Loucy (cell line): ENCODE measurements at regions not wholly inside any gene's neighbourhood (a gene's known extent, or its start where the extent isn't known, plus 50 kb on each side); places are given as distances from the start of the nearest gene placed in this dataset.

Experiments used
- EZH2phosphoT487 ChIP-seq: fragments of 200-600 bp; IDR thresholded peaks from 2 replicates; pipeline ENCODE4 v1.6.1; 2018; ENCODE audit warnings: antibody characterized with exemption, mild to moderate bottlenecking, moderate library complexity, borderline replicate concordance
- TF ChIP-seq, protein P1 (sequence below): fragments of 200-600 bp; sonication (generic); conservative IDR thresholded peaks from 2 replicates; pipeline ENCODE4 v1.5.1; 2014; ENCODE audit warnings: mild to moderate bottlenecking, antibody characterized with exemption, low read length

DNA sequence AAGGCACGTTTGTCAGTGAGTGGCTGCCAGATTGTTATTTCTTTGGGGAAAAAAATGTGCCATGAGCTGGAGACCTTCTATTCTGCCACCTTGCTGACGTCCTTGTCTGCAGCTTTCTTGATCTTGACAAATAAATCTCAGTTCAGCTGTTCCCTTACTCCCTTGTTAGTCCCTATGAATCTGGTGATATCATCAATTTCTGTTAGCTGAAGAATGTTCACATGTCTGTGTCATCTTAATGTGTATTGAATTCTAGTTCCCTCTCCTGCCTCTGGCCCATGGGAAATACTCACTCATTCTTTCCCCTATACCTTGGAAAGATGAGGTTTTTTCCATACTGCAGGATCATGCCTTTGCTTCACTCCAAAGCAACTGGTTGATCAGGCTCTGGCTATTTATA is 649.9 kb upstream of the API5 start:
- TF ChIP-seq, protein P1, sequence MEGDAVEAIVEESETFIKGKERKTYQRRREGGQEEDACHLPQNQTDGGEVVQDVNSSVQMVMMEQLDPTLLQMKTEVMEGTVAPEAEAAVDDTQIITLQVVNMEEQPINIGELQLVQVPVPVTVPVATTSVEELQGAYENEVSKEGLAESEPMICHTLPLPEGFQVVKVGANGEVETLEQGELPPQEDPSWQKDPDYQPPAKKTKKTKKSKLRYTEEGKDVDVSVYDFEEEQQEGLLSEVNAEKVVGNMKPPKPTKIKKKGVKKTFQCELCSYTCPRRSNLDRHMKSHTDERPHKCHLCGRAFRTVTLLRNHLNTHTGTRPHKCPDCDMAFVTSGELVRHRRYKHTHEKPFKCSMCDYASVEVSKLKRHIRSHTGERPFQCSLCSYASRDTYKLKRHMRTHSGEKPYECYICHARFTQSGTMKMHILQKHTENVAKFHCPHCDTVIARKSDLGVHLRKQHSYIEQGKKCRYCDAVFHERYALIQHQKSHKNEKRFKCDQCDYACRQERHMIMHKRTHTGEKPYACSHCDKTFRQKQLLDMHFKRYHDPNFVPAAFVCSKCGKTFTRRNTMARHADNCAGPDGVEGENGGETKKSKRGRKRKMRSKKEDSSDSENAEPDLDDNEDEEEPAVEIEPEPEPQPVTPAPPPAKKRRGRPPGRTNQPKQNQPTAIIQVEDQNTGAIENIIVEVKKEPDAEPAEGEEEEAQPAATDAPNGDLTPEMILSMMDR = no peak
- no peak for TF ChIP-seq EZH2phosphoT487
